DMS 273 treated with DMSO at 0.1 percent for 48 hours (cell line): ENCODE measurements at regions not wholly inside any gene's neighbourhood (a gene's known extent, or its start where the extent isn't known, plus 50 kb on each side); places are given as distances from the start of the nearest gene placed in this dataset.

Experiments
- DNase-seq: peaks from one replicate; lab custom pipeline; 2025; lab: John Stamatoyannopoulos, UW

GRCh38 chr5:8050616-8051175 lies 181.7 kb downstream of the MTRR start:
- DNase-seq = no peak

- DNase-seq = no peak
Measured at GRCh38 chr5:8053270-8053669, 184.3 kb downstream of the MTRR start.

GRCh38 chr5:8057769-8058168 lies 188.8 kb downstream of the MTRR start:
- no peak for DNase-seq

GRCh38 chr5:8058616-8059190 lies 189.8 kb downstream of the MTRR start:
- DNase-seq = no peak

- no peak for DNase-seq
Measured at GRCh38 chr5:8059337-8059736, 190.4 kb downstream of the MTRR start.

GRCh38 chr5:8060235-8060952 lies 191.4 kb downstream of the MTRR start:
- DNase-seq = no peak

GRCh38 chr5:8060953-8061429 lies 192.0 kb downstream of the MTRR start:
- no peak for DNase-seq

- DNase-seq = no peak
Measured at GRCh38 chr5:8062521-8062920, 193.6 kb downstream of the MTRR start.

- no peak for DNase-seq
Measured at GRCh38 chr5:8068078-8068477, 199.1 kb downstream of the MTRR start.

- DNase-seq = no peak
Measured at GRCh38 chr5:8070138-8070537, 201.2 kb downstream of the MTRR start.

GRCh38 chr5:8079056-8079455 lies 210.1 kb downstream of the MTRR start:
- DNase-seq = no peak

- DNase-seq = no peak
Measured at GRCh38 chr5:8081179-8081578, 212.2 kb downstream of the MTRR start.

- DNase-seq = no peak
Measured at GRCh38 chr5:8093669-8094068, 224.7 kb downstream of the MTRR start.

- DNase-seq = no peak
Measured at GRCh38 chr5:8094304-8094703, 225.4 kb downstream of the MTRR start.

GRCh38 chr5:8097146-8097545 lies 228.2 kb downstream of the MTRR start:
- DNase-seq = no peak

- no peak for DNase-seq
Measured at GRCh38 chr5:8098081-8098480, 229.1 kb downstream of the MTRR start.

- DNase-seq = no peak
Measured at GRCh38 chr5:8102714-8103113, 233.8 kb downstream of the MTRR start.

- DNase-seq = no peak
Measured at GRCh38 chr5:8114597-8115266, 245.8 kb downstream of the MTRR start.

GRCh38 chr5:8123559-8123958 lies 254.6 kb downstream of the MTRR start:
- DNase-seq = no peak

- DNase-seq = no peak
Measured at GRCh38 chr5:8134609-8135008, 265.7 kb downstream of the MTRR start.

- DNase-seq = no peak
Measured at GRCh38 chr5:8135742-8136141, 266.8 kb downstream of the MTRR start.

GRCh38 chr5:8136271-8136670 lies 267.3 kb downstream of the MTRR start:
- no peak for DNase-seq

- no peak for DNase-seq
Measured at GRCh38 chr5:8137941-8138550, 269.1 kb downstream of the MTRR start.
